ENCODE measurements at regions not wholly inside any gene's neighbourhood (a gene's known extent, or its start where the extent isn't known, plus 50 kb on each side); places are given as distances from the start of the nearest gene placed in this dataset.

GRCh38 chr15:99511531-99511865 lies 54.3 kb upstream of the MEF2A start:
- TF ChIP-seq CTCF (IDR thresholded peaks at IDR 0.05) (no peak), POLR2A (IDR thresholded peaks at IDR 0.05) (no peak), POLR2AphosphoS5 (IDR thresholded peaks at IDR 0.05) (no peak)
